SK-N-SH treated with all-trans-retinoic acid at 6 μM for 48 hours (cell line): ENCODE measurements at regions not wholly inside any gene's neighbourhood (a gene's known extent, or its start where the extent isn't known, plus 50 kb on each side); places are given as distances from the start of the nearest gene placed in this dataset.

ENCODE experiments used
- ARNTL ChIP-seq: fragments of 450-650 bp; formaldehyde crosslinking; IDR thresholded peaks from 2 replicates; pipeline ENCODE4 v1.5.0; 2020; ENCODE audit warnings: low read depth, mild to moderate bottlenecking, moderate library complexity, borderline replicate concordance
- GLIS3 ChIP-seq: fragments of 250-450 bp; sonication (Bioruptor Pico); IDR thresholded peaks from 2 replicates; pipeline ENCODE4 v1.5.0; 2020; ENCODE audit warnings: mild to moderate bottlenecking, moderate library complexity
- OSR1 ChIP-seq: fragments of 250-450 bp; sonication (Bioruptor Pico); IDR thresholded peaks from 2 replicates; pipeline ENCODE4 v1.8.0; 2022; ENCODE audit warnings: moderate library complexity, mild to moderate bottlenecking, inconsistent platforms
- RARB ChIP-seq: fragments of 250-450 bp; sonication (Bioruptor Pico); IDR thresholded peaks from 2 replicates; pipeline ENCODE4 v1.8.0; 2021; ENCODE audit warnings: mild to moderate bottlenecking, moderate library complexity
- SNAI2 ChIP-seq: fragments of 250-450 bp; sonication (Bioruptor Pico); IDR thresholded peaks from 2 replicates; pipeline ENCODE4 v1.5.0; 2020; ENCODE audit warnings: mild to moderate bottlenecking, moderate library complexity
- ZFP3 ChIP-seq: fragments of 250-450 bp; sonication (Bioruptor Pico); IDR thresholded peaks from 2 replicates; pipeline ENCODE4 v1.5.0; 2020; ENCODE audit warnings: mild to moderate bottlenecking, moderate library complexity
- ZFP30 ChIP-seq: fragments of 450-650 bp; formaldehyde crosslinking; IDR thresholded peaks from 2 replicates; pipeline ENCODE4 v1.5.0; 2022; ENCODE audit warnings: mild to moderate bottlenecking, moderate library complexity
- ZNF565 ChIP-seq: fragments of 450-650 bp; formaldehyde crosslinking; conservative IDR thresholded peaks from 2 replicates; pipeline ENCODE4 v1.5.0; 2020; ENCODE audit warnings: low read depth, mild to moderate bottlenecking, moderate library complexity
- TF ChIP-seq, protein P1 (sequence below): fragments of 250-450 bp; sonication (Bioruptor Pico); IDR thresholded peaks from 2 replicates; pipeline ENCODE4 v1.8.0; 2020; ENCODE audit warnings: mild to moderate bottlenecking, moderate library complexity, borderline replicate concordance
- TF ChIP-seq, protein P2 (sequence below): fragments of 250-450 bp; sonication (Bioruptor Pico); IDR thresholded peaks from 2 replicates; pipeline ENCODE4 v1.5.1; 2020; ENCODE audit warnings: low read depth, mild to moderate bottlenecking, moderate library complexity
- TF ChIP-seq, protein P3 (sequence below): fragments of 250-450 bp; sonication (Bioruptor Pico); IDR thresholded peaks from 2 replicates; pipeline ENCODE4 v1.5.1; 2021; ENCODE audit warnings: mild to moderate bottlenecking, moderate library complexity
- TF ChIP-seq, protein P4 (sequence below): fragments of 250-450 bp; sonication (Bioruptor Pico); IDR thresholded peaks from 2 replicates; pipeline ENCODE4 v1.5.0; 2020; ENCODE audit warnings: mild to moderate bottlenecking, moderate library complexity

DNA sequence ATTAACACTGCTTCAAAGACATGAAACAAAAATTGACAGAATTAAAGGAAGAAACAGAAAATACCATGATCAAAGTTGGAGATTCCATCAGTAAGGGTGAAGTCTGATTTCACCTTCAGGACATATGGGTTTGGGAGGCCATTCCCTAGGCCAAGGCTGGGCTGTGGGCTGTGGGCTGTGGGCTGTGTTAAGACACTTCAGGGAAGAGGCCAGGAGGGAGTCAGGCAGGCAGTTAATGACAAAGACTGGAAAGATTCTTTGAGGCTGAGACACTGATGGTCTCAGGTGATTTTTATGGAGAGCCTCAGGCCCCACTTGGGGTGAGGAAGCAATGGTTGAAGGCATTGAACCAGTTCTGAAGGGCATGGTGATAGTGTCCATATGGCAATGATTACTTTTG, 57.5 kb downstream of the MAGEF1 start:
- TF ChIP-seq ZFP30 (CRISPR knock-in tag): no peak
- TF ChIP-seq ZFP3 (CRISPR knock-in tag): no peak
- TF ChIP-seq ARNTL (CRISPR knock-in tag): no peak
- TF ChIP-seq, protein P1, sequence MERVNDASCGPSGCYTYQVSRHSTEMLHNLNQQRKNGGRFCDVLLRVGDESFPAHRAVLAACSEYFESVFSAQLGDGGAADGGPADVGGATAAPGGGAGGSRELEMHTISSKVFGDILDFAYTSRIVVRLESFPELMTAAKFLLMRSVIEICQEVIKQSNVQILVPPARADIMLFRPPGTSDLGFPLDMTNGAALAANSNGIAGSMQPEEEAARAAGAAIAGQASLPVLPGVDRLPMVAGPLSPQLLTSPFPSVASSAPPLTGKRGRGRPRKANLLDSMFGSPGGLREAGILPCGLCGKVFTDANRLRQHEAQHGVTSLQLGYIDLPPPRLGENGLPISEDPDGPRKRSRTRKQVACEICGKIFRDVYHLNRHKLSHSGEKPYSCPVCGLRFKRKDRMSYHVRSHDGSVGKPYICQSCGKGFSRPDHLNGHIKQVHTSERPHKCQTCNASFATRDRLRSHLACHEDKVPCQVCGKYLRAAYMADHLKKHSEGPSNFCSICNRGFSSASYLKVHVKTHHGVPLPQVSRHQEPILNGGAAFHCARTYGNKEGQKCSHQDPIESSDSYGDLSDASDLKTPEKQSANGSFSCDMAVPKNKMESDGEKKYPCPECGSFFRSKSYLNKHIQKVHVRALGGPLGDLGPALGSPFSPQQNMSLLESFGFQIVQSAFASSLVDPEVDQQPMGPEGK: no peak
- TF ChIP-seq, protein P2, sequence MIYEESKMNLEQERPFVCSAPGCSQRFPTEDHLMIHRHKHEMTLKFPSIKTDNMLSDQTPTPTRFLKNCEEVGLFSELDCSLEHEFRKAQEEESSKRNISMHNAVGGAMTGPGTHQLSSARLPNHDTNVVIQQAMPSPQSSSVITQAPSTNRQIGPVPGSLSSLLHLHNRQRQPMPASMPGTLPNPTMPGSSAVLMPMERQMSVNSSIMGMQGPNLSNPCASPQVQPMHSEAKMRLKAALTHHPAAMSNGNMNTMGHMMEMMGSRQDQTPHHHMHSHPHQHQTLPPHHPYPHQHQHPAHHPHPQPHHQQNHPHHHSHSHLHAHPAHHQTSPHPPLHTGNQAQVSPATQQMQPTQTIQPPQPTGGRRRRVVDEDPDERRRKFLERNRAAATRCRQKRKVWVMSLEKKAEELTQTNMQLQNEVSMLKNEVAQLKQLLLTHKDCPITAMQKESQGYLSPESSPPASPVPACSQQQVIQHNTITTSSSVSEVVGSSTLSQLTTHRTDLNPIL (CRISPR knock-in tag): no peak
- no peak for TF ChIP-seq ZNF565
- TF ChIP-seq SNAI2 (CRISPR knock-in tag): no peak
- TF ChIP-seq, protein P3, sequence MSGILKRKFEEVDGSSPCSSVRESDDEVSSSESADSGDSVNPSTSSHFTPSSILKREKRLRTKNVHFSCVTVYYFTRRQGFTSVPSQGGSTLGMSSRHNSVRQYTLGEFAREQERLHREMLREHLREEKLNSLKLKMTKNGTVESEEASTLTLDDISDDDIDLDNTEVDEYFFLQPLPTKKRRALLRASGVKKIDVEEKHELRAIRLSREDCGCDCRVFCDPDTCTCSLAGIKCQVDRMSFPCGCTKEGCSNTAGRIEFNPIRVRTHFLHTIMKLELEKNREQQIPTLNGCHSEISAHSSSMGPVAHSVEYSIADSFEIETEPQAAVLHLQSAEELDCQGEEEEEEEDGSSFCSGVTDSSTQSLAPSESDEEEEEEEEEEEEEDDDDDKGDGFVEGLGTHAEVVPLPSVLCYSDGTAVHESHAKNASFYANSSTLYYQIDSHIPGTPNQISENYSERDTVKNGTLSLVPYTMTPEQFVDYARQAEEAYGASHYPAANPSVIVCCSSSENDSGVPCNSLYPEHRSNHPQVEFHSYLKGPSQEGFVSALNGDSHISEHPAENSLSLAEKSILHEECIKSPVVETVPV: no peak
- TF ChIP-seq GLIS3 (CRISPR knock-in tag): no peak
- TF ChIP-seq, protein P4, sequence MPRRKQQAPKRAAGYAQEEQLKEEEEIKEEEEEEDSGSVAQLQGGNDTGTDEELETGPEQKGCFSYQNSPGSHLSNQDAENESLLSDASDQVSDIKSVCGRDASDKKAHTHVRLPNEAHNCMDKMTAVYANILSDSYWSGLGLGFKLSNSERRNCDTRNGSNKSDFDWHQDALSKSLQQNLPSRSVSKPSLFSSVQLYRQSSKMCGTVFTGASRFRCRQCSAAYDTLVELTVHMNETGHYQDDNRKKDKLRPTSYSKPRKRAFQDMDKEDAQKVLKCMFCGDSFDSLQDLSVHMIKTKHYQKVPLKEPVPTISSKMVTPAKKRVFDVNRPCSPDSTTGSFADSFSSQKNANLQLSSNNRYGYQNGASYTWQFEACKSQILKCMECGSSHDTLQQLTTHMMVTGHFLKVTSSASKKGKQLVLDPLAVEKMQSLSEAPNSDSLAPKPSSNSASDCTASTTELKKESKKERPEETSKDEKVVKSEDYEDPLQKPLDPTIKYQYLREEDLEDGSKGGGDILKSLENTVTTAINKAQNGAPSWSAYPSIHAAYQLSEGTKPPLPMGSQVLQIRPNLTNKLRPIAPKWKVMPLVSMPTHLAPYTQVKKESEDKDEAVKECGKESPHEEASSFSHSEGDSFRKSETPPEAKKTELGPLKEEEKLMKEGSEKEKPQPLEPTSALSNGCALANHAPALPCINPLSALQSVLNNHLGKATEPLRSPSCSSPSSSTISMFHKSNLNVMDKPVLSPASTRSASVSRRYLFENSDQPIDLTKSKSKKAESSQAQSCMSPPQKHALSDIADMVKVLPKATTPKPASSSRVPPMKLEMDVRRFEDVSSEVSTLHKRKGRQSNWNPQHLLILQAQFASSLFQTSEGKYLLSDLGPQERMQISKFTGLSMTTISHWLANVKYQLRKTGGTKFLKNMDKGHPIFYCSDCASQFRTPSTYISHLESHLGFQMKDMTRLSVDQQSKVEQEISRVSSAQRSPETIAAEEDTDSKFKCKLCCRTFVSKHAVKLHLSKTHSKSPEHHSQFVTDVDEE (CRISPR knock-in tag): no peak
- TF ChIP-seq OSR1 (CRISPR knock-in tag): no peak
- no peak for TF ChIP-seq RARB (CRISPR knock-in tag)
